22Rv1 (cell line): ENCODE measurements at regions not wholly inside any gene's neighbourhood (a gene's known extent, or its start where the extent isn't known, plus 50 kb on each side); places are given as distances from the start of the nearest gene placed in this dataset.

Experiments used
- ZFX ChIP-seq: fragments of 450-650 bp; IDR thresholded peaks from 2 replicates; pipeline ENCODE4 v1.6.1; 2017; ENCODE audit warnings: antibody characterized with exemption, borderline replicate concordance
- TF ChIP-seq, protein P1 (sequence below): fragments of 450-650 bp; IDR thresholded peaks from 2 replicates; pipeline ENCODE4 v1.5.1; 2017; ENCODE audit warnings: mild to moderate bottlenecking

GRCh38 chr5:87126869-87127268, 140.8 kb upstream of the RASA1 start:
- TF ChIP-seq, protein P1, sequence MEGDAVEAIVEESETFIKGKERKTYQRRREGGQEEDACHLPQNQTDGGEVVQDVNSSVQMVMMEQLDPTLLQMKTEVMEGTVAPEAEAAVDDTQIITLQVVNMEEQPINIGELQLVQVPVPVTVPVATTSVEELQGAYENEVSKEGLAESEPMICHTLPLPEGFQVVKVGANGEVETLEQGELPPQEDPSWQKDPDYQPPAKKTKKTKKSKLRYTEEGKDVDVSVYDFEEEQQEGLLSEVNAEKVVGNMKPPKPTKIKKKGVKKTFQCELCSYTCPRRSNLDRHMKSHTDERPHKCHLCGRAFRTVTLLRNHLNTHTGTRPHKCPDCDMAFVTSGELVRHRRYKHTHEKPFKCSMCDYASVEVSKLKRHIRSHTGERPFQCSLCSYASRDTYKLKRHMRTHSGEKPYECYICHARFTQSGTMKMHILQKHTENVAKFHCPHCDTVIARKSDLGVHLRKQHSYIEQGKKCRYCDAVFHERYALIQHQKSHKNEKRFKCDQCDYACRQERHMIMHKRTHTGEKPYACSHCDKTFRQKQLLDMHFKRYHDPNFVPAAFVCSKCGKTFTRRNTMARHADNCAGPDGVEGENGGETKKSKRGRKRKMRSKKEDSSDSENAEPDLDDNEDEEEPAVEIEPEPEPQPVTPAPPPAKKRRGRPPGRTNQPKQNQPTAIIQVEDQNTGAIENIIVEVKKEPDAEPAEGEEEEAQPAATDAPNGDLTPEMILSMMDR: no peak
- no peak for TF ChIP-seq ZFX
